ENCODE measurements at regions not wholly inside any gene's neighbourhood (a gene's known extent, or its start where the extent isn't known, plus 50 kb on each side); places are given as distances from the start of the nearest gene placed in this dataset.

GRCh38 chr3:94525043-94525442, 462.2 kb downstream of the NSUN3 start:
- H3K27me3 ChIP-seq (ENCODE audit: control insufficient read depth in 1 of 2, insufficient read depth in 2 of 2, low read length in 2 of 2), result no peaks in the 10 kb centered on the region
- CTCF ChIA-PET, result no interaction called here
- no peaks in the 10 kb centered on the region for H3K36me3 ChIP-seq (ENCODE audit: insufficient read depth, low read length)
- Mint-ChIP-seq H3K36me3 (ENCODE audit: low read depth) (no peaks in the 10 kb centered on the region), H3K9me3 (peaks cover 6% of the 10 kb centered on the region), H3K4me1 (ENCODE audit: low read depth) (no peaks in the 10 kb centered on the region), H3K27ac (no peak overlapping the region), H3K4me3 (no peak overlapping the region), H3K27me3 (no peaks in the 10 kb centered on the region)
- H3K4me1 ChIP-seq (ENCODE audit: insufficient read depth, low read length), result no peaks in the 10 kb centered on the region
- POLR2A ChIA-PET, result no interaction called here
- ATAC-seq (ENCODE audit: poor library complexity) (no peak), DNase-seq (no peak)
- no peak overlapping the region for H3K27ac ChIP-seq (ENCODE audit: low read depth in 1 of 2, low read length in 2 of 2)
- intact Hi-C loops (cut with DNase I, micrococcal nuclease), result no loop called here
- no peak for TF ChIP-seq CTCF (IDR thresholded peaks at IDR 0.05)
- H3K9me3 ChIP-seq (ENCODE audit: control insufficient read depth in 1 of 2, insufficient read depth in 1 of 2, low read length in 2 of 2), result no peaks in the 10 kb centered on the region
- H3K4me3 ChIP-seq (ENCODE audit: low read length), result no peak overlapping the region

- DNase-seq (no peak), ATAC-seq (ENCODE audit: poor library complexity) (no peak)
- H3K36me3 ChIP-seq (ENCODE audit: insufficient read depth, low read length), result no peaks in the 10 kb centered on the region
- no peaks in the 10 kb centered on the region for H3K4me1 ChIP-seq (ENCODE audit: insufficient read depth, low read length)
- peaks cover 0 to 7% of the 10 kb centered on the region in 2 experiments for H3K9me3 ChIP-seq (ENCODE audit: control insufficient read depth in 1 of 2, insufficient read depth in 1 of 2, low read length in 2 of 2)
- intact Hi-C loops (cut with DNase I, micrococcal nuclease), result no loop called here
- H3K27ac ChIP-seq (ENCODE audit: low read depth in 1 of 2, low read length in 2 of 2), result no peak overlapping the region
- no peaks in the 10 kb centered on the region for H3K27me3 Mint-ChIP-seq
- no peak overlapping the region for H3K4me3 ChIP-seq (ENCODE audit: low read length)
- H3K4me3 Mint-ChIP-seq, result no peak overlapping the region
- H3K36me3 Mint-ChIP-seq (ENCODE audit: low read depth), result no peaks in the 10 kb centered on the region
- no peak overlapping the region for H3K27ac Mint-ChIP-seq
- ChIA-PET POLR2A (no interaction called here), CTCF (no interaction called here)
- TF ChIP-seq CTCF (IDR thresholded peaks at IDR 0.05), result no peak
- H3K4me1 Mint-ChIP-seq (ENCODE audit: low read depth), result no peaks in the 10 kb centered on the region
- no peaks in the 10 kb centered on the region for H3K27me3 ChIP-seq (ENCODE audit: control insufficient read depth in 1 of 2, insufficient read depth in 2 of 2, low read length in 2 of 2)
- peaks cover 6% of the 10 kb centered on the region for H3K9me3 Mint-ChIP-seq
These were observed 467.0 kb downstream of the NSUN3 start for GRCh38 chr3:94529816-94530215.

- no peak for TF ChIP-seq CTCF (IDR thresholded peaks at IDR 0.05)
- ATAC-seq (ENCODE audit: poor library complexity), result no peak
- H3K4me1 Mint-ChIP-seq (ENCODE audit: low read depth), result no peaks in the 10 kb centered on the region
- peaks cover 4% of the 10 kb centered on the region for H3K9me3 Mint-ChIP-seq
- no peak overlapping the region for H3K4me3 Mint-ChIP-seq
- no peak for DNase-seq
- H3K36me3 Mint-ChIP-seq (ENCODE audit: low read depth), result no peaks in the 10 kb centered on the region
- POLR2A ChIA-PET, result interaction anchor here (1.4 kb wide), 1 partner anchor 10 kb away, joined by 3 read pairs; no protein-coding TSS in a partner anchor
- Histone ChIP-seq H3K4me1 (ENCODE audit: insufficient read depth, low read length) (no peaks in the 10 kb centered on the region), H3K36me3 (ENCODE audit: insufficient read depth, low read length) (no peaks in the 10 kb centered on the region), H3K27me3 (ENCODE audit: control insufficient read depth in 1 of 2, insufficient read depth in 2 of 2, low read length in 2 of 2) (no peaks in the 10 kb centered on the region), H3K9me3 (ENCODE audit: control insufficient read depth in 1 of 2, insufficient read depth in 1 of 2, low read length in 2 of 2) (peaks cover 0 to 10% of the 10 kb centered on the region in 2 experiments), H3K4me3 (ENCODE audit: low read length) (no peak overlapping the region), H3K27ac (ENCODE audit: low read depth in 1 of 2, low read length in 2 of 2) (no peak overlapping the region)
- CTCF ChIA-PET, result no interaction called here
- H3K27ac Mint-ChIP-seq, result no peak overlapping the region
- no peaks in the 10 kb centered on the region for H3K27me3 Mint-ChIP-seq
- intact Hi-C loops (cut with DNase I, micrococcal nuclease), result no loop called here
These were observed 470.1 kb downstream of the NSUN3 start for GRCh38 chr3:94532951-94533350.
